ENCODE measurements at regions not wholly inside any gene's neighbourhood (a gene's known extent, or its start where the extent isn't known, plus 50 kb on each side); places are given as distances from the start of the nearest gene placed in this dataset.

GRCh38 chr1:114251573-114251939 lies 97.9 kb upstream of the SYT6 start:
- H3F3A ChIP-seq (ENCODE audit: insufficient read depth, low read length, poor library complexity, severe bottlenecking): no peaks in the 10 kb centered on the region
- H3K27me3 ChIP-seq (ENCODE audit: insufficient read depth, low read depth, low read length): no peaks in the 10 kb centered on the region
- H3K9ac ChIP-seq (ENCODE audit: low read length): no peak overlapping the region
- no peaks in the 10 kb centered on the region for H3K9me2 ChIP-seq (ENCODE audit: insufficient read depth, low read length)
- no peak for TF ChIP-seq TAF1 (IDR thresholded peaks at IDR 0.05; ENCODE audit: low read depth)
- no peak for TF ChIP-seq RAD21 (conservative IDR thresholded peaks at IDR 0.05)
- TF ChIP-seq CTCF (IDR thresholded peaks at IDR 0.05; ENCODE audit: poor library complexity, severe bottlenecking): no peak
- no peak for TF ChIP-seq SMC3 (conservative IDR thresholded peaks at IDR 0.05; ENCODE audit: poor library complexity)
- no peak for TF ChIP-seq EP300 (conservative IDR thresholded peaks at IDR 0.05; ENCODE audit: poor library complexity, severe bottlenecking)
- no peak for TF ChIP-seq EZH2 (IDR thresholded peaks at IDR 0.05; ENCODE audit: borderline replicate concordance, insufficient read depth, low read length, poor library complexity, severe bottlenecking)
- no peak for TF ChIP-seq MXI1 (conservative IDR thresholded peaks at IDR 0.05; ENCODE audit: poor library complexity, severe bottlenecking)
- no peak for TF ChIP-seq POLR2AphosphoS5 (IDR thresholded peaks at IDR 0.05)
- no peak for TF ChIP-seq REST (IDR thresholded peaks at IDR 0.05; ENCODE audit: borderline replicate concordance)
- H2AFZ ChIP-seq (ENCODE audit: low read depth, low read length): no peak overlapping the region
- no peak overlapping the region for H3K27ac ChIP-seq (ENCODE audit: low read length)
- H3K4me2 ChIP-seq (ENCODE audit: low read length): no peak overlapping the region
- H3K36me3 ChIP-seq (ENCODE audit: insufficient read depth, low read length): no peaks in the 10 kb centered on the region
- peaks cover 5% of the 10 kb centered on the region for H3K9me3 ChIP-seq (ENCODE audit: low read length)
- H3K79me2 ChIP-seq (replicated peaks; ENCODE audit: insufficient read depth, low read length): no peaks in the 10 kb centered on the region
- H4K20me1 ChIP-seq (ENCODE audit: insufficient read depth): no peaks in the 10 kb centered on the region
- H3K4me3 ChIP-seq (ENCODE audit: low read length): no peak overlapping the region

GRCh38 chr1:114250683-114251572 lies 97.3 kb upstream of the SYT6 start:
- H3K36me3 ChIP-seq (ENCODE audit: insufficient read depth, low read length): no peaks in the 10 kb centered on the region
- H3K4me2 ChIP-seq (ENCODE audit: low read length): no peak overlapping the region
- no peak overlapping the region for H2AFZ ChIP-seq (ENCODE audit: low read depth, low read length)
- H3K9me2 ChIP-seq (ENCODE audit: insufficient read depth, low read length): no peaks in the 10 kb centered on the region
- no peaks in the 10 kb centered on the region for H3K27me3 ChIP-seq (ENCODE audit: insufficient read depth, low read depth, low read length)
- TF ChIP-seq SMC3 (conservative IDR thresholded peaks at IDR 0.05; ENCODE audit: poor library complexity) (no peak), EP300 (conservative IDR thresholded peaks at IDR 0.05; ENCODE audit: poor library complexity, severe bottlenecking) (no peak), CTCF (IDR thresholded peaks at IDR 0.05; ENCODE audit: poor library complexity, severe bottlenecking) (no peak), RAD21 (conservative IDR thresholded peaks at IDR 0.05) (no peak), EZH2 (IDR thresholded peaks at IDR 0.05; ENCODE audit: borderline replicate concordance, insufficient read depth, low read length, poor library complexity, severe bottlenecking) (no peak), REST (IDR thresholded peaks at IDR 0.05; ENCODE audit: borderline replicate concordance) (no peak), MXI1 (conservative IDR thresholded peaks at IDR 0.05; ENCODE audit: poor library complexity, severe bottlenecking) (no peak), TAF1 (IDR thresholded peaks at IDR 0.05; ENCODE audit: low read depth) (no peak)
- no peak overlapping the region for H3K27ac ChIP-seq (ENCODE audit: low read length)
- H3F3A ChIP-seq (ENCODE audit: insufficient read depth, low read length, poor library complexity, severe bottlenecking): no peaks in the 10 kb centered on the region
- H3K9me3 ChIP-seq (ENCODE audit: low read length): peaks cover 5% of the 10 kb centered on the region
- no peaks in the 10 kb centered on the region for H3K79me2 ChIP-seq (replicated peaks; ENCODE audit: insufficient read depth, low read length)
- H4K20me1 ChIP-seq (ENCODE audit: insufficient read depth): no peaks in the 10 kb centered on the region
- H3K4me3 ChIP-seq (ENCODE audit: low read length): no peak overlapping the region
- no peak overlapping the region for H3K9ac ChIP-seq (ENCODE audit: low read length)
